ENCODE measurements at regions not wholly inside any gene's neighbourhood (a gene's known extent, or its start where the extent isn't known, plus 50 kb on each side); places are given as distances from the start of the nearest gene placed in this dataset.

DNA sequence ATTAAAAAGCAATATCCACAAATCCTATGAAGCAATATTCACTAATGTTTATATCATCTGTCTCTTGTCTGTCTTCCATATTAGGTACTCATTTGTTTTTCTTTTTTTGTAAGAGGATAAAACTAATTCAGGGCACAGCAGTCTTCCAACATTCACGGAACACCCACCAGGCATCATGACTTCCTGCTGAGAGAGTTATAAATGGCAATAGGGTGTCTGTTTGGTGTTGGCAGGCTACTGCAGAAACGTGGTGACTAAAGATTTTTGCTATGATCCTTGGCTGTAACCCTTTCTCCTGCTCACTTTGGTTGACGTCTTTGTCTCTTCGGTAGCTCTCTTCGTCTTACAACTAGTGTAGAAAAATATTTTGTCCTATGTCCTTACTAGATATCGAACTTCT is 860.6 kb upstream of the MGAT4C start:
- TF ChIP-seq, protein P1, sequence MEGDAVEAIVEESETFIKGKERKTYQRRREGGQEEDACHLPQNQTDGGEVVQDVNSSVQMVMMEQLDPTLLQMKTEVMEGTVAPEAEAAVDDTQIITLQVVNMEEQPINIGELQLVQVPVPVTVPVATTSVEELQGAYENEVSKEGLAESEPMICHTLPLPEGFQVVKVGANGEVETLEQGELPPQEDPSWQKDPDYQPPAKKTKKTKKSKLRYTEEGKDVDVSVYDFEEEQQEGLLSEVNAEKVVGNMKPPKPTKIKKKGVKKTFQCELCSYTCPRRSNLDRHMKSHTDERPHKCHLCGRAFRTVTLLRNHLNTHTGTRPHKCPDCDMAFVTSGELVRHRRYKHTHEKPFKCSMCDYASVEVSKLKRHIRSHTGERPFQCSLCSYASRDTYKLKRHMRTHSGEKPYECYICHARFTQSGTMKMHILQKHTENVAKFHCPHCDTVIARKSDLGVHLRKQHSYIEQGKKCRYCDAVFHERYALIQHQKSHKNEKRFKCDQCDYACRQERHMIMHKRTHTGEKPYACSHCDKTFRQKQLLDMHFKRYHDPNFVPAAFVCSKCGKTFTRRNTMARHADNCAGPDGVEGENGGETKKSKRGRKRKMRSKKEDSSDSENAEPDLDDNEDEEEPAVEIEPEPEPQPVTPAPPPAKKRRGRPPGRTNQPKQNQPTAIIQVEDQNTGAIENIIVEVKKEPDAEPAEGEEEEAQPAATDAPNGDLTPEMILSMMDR (IDR thresholded peaks at IDR 0.05), result no peak
- no peak for TF ChIP-seq POLR2AphosphoS5 (IDR thresholded peaks at IDR 0.05)
- TF ChIP-seq POLR2A (IDR thresholded peaks at IDR 0.05), result no peak

Measured in prostate gland (tissue), 2 donors.